GM12878 (cell line): ENCODE measurements at regions not wholly inside any gene's neighbourhood (a gene's known extent, or its start where the extent isn't known, plus 50 kb on each side); places are given as distances from the start of the nearest gene placed in this dataset.

ENCODE experiments used
- BACH1 ChIP-seq: fragments of 450-650 bp; IDR thresholded peaks from 2 replicates; pipeline ENCODE4 v1.6.1; 2017; ENCODE audit warnings: mild to moderate bottlenecking, borderline replicate concordance
- CEBPB ChIP-seq, 2 experiments: fragments of 150-350 bp in 1 of 2; IDR thresholded peaks; 2 replicates each; pipeline ENCODE4 v1.6.1; 2012 to 2014; ENCODE audit warnings: low read depth in 2 of 2, low read length in 2 of 2, borderline replicate concordance in 1 of 2, inconsistent platforms in 1 of 2
- MYC ChIP-seq: IDR thresholded peaks from 2 replicates; pipeline ENCODE4 v1.6.1; 2011; ENCODE audit warnings: mild to moderate bottlenecking, low read length, moderate library complexity, inconsistent platforms; ENCODE audit not compliant: insufficient read depth, insufficient replicate concordance, insufficient read length, severe bottlenecking
- POLR2A ChIP-seq: IDR thresholded peaks from 2 replicates; pipeline ENCODE4 v1.6.1; 2011; ENCODE audit warnings: low read depth, mild to moderate bottlenecking, low read length
- POLR2AphosphoS5 ChIP-seq: IDR thresholded peaks from 2 replicates; pipeline ENCODE4 v1.6.1; 2011; ENCODE audit warnings: mild to moderate bottlenecking, low read length, inconsistent platforms
- RAD21 ChIP-seq: IDR thresholded peaks from 2 replicates; pipeline ENCODE4 v1.6.1; 2011; ENCODE audit warnings: mild to moderate bottlenecking, low read depth, low read length, moderate library complexity; ENCODE audit not compliant: insufficient read depth
- RB1 ChIP-seq: fragments of 450-650 bp; formaldehyde crosslinking; IDR thresholded peaks from 2 replicates; pipeline ENCODE4 v1.6.1; 2017; ENCODE audit warnings: mild to moderate bottlenecking, borderline replicate concordance
- SUPT20H ChIP-seq: IDR thresholded peaks from 2 replicates; pipeline ENCODE4 v1.6.1; 2011; ENCODE audit warnings: low read depth, mild to moderate bottlenecking, low read length, moderate library complexity, borderline replicate concordance; ENCODE audit not compliant: control insufficient read depth
- ZZZ3 ChIP-seq: IDR thresholded peaks from 2 replicates; pipeline ENCODE4 v1.6.1; 2011; ENCODE audit warnings: low read depth; ENCODE audit not compliant: control insufficient read depth, insufficient read length
- TF ChIP-seq, protein P1 (sequence below), 3 experiments: IDR thresholded peaks in 2 of 3; conservative IDR thresholded peaks in 1 of 3; 2 replicates each; pipeline ENCODE4 v1.5.1; 2011; ENCODE audit warnings: low read depth in 3 of 3, low read length in 3 of 3, mild to moderate bottlenecking in 3 of 3, control low read depth in 2 of 3, moderate library complexity in 2 of 3, inconsistent platforms in 1 of 3, mixed read lengths in 1 of 3; ENCODE audit not compliant: control insufficient read depth in 2 of 3, insufficient read depth in 1 of 3; ENCODE audit errors: extremely low read depth in 1 of 3
- TF ChIP-seq, protein P2 (sequence below): fragments of 450-650 bp; formaldehyde crosslinking; IDR thresholded peaks from 2 replicates; pipeline ENCODE4 v1.5.0; 2022; ENCODE audit warnings: mild to moderate bottlenecking, missing genetic modification characterization
- TF ChIP-seq, protein P3 (sequence below): fragments of 450-650 bp; IDR thresholded peaks from 2 replicates; pipeline ENCODE4 v1.6.1; 2017; ENCODE audit warnings: mild to moderate bottlenecking

DNA sequence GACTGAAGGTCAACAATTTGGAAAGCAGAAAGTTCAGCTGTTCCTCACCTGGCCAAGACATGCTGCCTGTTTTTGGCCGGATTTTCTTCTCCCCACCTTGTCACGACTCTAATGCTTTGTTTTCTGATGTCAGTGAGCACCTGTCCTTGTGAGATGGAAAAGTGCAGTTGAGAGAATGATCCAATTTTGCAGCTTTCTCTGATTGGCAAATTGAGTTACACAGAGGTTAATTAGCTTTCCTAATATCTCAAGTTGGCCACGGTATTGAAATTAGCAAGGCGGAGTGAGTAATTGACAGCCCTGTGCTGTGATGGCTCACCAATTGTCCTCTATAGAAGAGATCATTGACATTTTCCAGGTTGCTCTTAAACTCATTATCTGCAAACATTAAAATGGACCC lies 126.8 kb upstream of the VCX3A start:
- TF ChIP-seq, protein P1, sequence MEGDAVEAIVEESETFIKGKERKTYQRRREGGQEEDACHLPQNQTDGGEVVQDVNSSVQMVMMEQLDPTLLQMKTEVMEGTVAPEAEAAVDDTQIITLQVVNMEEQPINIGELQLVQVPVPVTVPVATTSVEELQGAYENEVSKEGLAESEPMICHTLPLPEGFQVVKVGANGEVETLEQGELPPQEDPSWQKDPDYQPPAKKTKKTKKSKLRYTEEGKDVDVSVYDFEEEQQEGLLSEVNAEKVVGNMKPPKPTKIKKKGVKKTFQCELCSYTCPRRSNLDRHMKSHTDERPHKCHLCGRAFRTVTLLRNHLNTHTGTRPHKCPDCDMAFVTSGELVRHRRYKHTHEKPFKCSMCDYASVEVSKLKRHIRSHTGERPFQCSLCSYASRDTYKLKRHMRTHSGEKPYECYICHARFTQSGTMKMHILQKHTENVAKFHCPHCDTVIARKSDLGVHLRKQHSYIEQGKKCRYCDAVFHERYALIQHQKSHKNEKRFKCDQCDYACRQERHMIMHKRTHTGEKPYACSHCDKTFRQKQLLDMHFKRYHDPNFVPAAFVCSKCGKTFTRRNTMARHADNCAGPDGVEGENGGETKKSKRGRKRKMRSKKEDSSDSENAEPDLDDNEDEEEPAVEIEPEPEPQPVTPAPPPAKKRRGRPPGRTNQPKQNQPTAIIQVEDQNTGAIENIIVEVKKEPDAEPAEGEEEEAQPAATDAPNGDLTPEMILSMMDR (IDR thresholded peaks at IDR 0.05 in 2 of 3, conservative IDR thresholded peaks at IDR 0.05 in 1 of 3; ENCODE audit: control insufficient read depth in 2 of 3, extremely low read depth in 1 of 3, insufficient read depth in 1 of 3, low read depth in 3 of 3, low read length in 3 of 3): no peak
- TF ChIP-seq, protein P2, sequence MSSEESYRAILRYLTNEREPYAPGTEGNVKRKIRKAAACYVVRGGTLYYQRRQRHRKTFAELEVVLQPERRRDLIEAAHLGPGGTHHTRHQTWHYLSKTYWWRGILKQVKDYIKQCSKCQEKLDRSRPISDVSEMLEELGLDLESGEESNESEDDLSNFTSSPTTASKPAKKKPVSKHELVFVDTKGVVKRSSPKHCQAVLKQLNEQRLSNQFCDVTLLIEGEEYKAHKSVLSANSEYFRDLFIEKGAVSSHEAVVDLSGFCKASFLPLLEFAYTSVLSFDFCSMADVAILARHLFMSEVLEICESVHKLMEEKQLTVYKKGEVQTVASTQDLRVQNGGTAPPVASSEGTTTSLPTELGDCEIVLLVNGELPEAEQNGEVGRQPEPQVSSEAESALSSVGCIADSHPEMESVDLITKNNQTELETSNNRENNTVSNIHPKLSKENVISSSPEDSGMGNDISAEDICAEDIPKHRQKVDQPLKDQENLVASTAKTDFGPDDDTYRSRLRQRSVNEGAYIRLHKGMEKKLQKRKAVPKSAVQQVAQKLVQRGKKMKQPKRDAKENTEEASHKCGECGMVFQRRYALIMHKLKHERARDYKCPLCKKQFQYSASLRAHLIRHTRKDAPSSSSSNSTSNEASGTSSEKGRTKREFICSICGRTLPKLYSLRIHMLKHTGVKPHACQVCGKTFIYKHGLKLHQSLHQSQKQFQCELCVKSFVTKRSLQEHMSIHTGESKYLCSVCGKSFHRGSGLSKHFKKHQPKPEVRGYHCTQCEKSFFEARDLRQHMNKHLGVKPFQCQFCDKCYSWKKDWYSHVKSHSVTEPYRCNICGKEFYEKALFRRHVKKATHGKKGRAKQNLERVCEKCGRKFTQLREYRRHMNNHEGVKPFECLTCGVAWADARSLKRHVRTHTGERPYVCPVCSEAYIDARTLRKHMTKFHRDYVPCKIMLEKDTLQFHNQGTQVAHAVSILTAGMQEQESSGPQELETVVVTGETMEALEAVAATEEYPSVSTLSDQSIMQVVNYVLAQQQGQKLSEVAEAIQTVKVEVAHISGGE (CRISPR knock-in tag): no peak
- TF ChIP-seq POLR2A (no peak), MYC (no peak), SUPT20H (no peak), RAD21 (no peak), ZZZ3 (no peak), POLR2AphosphoS5 (no peak), CEBPB (IDR thresholded peaks at IDR 0.05; ENCODE audit: borderline replicate concordance in 1 of 2, low read depth in 2 of 2, low read length in 2 of 2) (no peak), BACH1 (no peak), RB1 (no peak)
- TF ChIP-seq, protein P3, sequence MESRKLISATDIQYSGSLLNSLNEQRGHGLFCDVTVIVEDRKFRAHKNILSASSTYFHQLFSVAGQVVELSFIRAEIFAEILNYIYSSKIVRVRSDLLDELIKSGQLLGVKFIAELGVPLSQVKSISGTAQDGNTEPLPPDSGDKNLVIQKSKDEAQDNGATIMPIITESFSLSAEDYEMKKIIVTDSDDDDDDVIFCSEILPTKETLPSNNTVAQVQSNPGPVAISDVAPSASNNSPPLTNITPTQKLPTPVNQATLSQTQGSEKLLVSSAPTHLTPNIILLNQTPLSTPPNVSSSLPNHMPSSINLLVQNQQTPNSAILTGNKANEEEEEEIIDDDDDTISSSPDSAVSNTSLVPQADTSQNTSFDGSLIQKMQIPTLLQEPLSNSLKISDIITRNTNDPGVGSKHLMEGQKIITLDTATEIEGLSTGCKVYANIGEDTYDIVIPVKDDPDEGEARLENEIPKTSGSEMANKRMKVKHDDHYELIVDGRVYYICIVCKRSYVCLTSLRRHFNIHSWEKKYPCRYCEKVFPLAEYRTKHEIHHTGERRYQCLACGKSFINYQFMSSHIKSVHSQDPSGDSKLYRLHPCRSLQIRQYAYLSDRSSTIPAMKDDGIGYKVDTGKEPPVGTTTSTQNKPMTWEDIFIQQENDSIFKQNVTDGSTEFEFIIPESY: no peak
